Mammary epithelial cell (primary cell): ENCODE measurements at regions not wholly inside any gene's neighbourhood (a gene's known extent, or its start where the extent isn't known, plus 50 kb on each side); places are given as distances from the start of the nearest gene placed in this dataset.

Experiments
- CTCF ChIP-seq, 2 donors: IDR thresholded peaks in 1 of 2; conservative IDR thresholded peaks in 1 of 2; 2 replicates each; pipeline ENCODE4 v1.5.1; 2011 to 2012; ENCODE audit warnings: inconsistent platforms in 2 of 2, low read length in 2 of 2, mild to moderate bottlenecking in 2 of 2, control low read depth in 1 of 2, low read depth in 1 of 2; ENCODE audit not compliant: insufficient read depth in 1 of 2; ENCODE audit errors: extremely low read depth in 1 of 2
- EZH2 ChIP-seq: IDR thresholded peaks from 2 replicates; pipeline ENCODE4 v1.6.1; 2012; ENCODE audit warnings: low read length, inconsistent platforms, borderline replicate concordance

DNA sequence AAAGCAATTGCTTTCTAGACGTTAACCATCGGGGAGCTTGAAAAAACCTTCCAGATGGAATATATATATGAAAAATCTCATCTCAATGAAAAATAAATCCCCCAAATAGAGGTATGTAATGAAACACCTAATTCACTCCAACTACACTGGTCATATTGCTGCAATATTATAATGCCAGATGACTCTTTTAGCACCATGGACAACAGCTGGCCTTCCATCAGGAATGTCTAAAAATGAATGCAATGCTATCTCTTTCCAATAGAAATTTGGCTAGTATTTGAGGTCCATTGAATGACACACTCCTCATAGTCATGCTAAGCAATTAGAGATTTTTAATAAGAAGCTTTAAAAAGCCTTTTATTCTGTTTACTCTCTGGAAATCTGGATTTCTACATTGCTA, 340.2 kb upstream of the BRINP1 start:
- no peak for TF ChIP-seq CTCF (conservative IDR thresholded peaks at IDR 0.05 in 1 of 2, IDR thresholded peaks at IDR 0.05 in 1 of 2; ENCODE audit: extremely low read depth in 1 of 2, insufficient read depth in 1 of 2, low read depth in 1 of 2, low read length in 2 of 2)
- TF ChIP-seq EZH2, result no peak
